Epithelial cell of proximal tubule (primary cell): ENCODE measurements at regions not wholly inside any gene's neighbourhood (a gene's known extent, or its start where the extent isn't known, plus 50 kb on each side); places are given as distances from the start of the nearest gene placed in this dataset.

ENCODE experiments used
- DNase-seq: peaks from one replicate; pipeline ENCODE4 v3.0.0-alpha.2; 2011; ENCODE audit warnings: low read depth
- H3K4me3 ChIP-seq: 2 replicates; pipeline ENCODE4 v1.5.1; 2011; ENCODE audit warnings: low read depth, mild to moderate bottlenecking, low read length
- TF ChIP-seq, protein P1 (sequence below): conservative IDR thresholded peaks from 2 replicates; pipeline ENCODE4 v1.5.1; 2012; ENCODE audit warnings: low read depth, mild to moderate bottlenecking, low read length

DNA sequence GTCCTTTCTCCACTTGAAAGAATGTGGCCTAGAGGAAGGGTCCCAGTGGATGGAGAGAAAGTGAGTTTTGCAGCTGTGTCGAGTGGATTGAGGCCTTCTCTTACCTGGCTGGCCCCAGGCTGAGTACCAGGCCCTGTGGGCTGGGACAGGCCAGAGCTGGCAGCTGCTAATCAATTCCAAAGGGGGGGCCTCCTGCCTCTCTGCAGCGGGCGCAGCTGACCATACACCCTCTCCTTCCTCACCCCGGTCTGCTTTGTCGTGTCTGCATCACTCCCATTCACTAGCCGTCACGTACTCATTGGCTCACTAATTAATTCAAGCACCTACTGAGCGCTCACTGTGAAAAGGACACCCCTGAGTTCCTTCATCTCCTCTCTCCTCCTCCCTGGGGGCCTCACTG is 58.4 kb upstream of the PITX1 start:
- no peak overlapping the region for H3K4me3 ChIP-seq
- DNase-seq, result no peak
- TF ChIP-seq, protein P1, sequence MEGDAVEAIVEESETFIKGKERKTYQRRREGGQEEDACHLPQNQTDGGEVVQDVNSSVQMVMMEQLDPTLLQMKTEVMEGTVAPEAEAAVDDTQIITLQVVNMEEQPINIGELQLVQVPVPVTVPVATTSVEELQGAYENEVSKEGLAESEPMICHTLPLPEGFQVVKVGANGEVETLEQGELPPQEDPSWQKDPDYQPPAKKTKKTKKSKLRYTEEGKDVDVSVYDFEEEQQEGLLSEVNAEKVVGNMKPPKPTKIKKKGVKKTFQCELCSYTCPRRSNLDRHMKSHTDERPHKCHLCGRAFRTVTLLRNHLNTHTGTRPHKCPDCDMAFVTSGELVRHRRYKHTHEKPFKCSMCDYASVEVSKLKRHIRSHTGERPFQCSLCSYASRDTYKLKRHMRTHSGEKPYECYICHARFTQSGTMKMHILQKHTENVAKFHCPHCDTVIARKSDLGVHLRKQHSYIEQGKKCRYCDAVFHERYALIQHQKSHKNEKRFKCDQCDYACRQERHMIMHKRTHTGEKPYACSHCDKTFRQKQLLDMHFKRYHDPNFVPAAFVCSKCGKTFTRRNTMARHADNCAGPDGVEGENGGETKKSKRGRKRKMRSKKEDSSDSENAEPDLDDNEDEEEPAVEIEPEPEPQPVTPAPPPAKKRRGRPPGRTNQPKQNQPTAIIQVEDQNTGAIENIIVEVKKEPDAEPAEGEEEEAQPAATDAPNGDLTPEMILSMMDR, result no peak

DNA sequence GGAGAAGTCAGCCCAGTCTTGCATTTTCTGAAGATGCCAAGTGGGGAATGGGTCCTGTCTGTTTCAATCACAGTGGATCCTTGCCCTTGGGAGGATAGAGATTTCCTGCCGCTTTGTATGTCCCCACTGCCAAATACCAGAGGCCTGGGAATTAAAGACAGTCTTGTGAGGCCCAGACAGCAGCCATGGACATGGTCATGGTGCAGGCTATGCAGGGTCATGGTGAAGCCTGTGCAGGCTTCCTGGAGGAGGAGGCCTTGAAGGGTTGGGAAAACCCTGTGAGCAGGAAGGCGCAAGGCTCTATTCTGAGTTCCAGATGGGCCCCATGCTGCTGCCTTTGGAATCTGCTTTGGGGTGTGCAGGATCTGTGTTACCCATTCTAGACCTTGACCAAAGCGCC is 57.3 kb upstream of the PITX1 start:
- H3K4me3 ChIP-seq, result no peak overlapping the region
- TF ChIP-seq, protein P1, result no peak
- no peak for DNase-seq

DNA sequence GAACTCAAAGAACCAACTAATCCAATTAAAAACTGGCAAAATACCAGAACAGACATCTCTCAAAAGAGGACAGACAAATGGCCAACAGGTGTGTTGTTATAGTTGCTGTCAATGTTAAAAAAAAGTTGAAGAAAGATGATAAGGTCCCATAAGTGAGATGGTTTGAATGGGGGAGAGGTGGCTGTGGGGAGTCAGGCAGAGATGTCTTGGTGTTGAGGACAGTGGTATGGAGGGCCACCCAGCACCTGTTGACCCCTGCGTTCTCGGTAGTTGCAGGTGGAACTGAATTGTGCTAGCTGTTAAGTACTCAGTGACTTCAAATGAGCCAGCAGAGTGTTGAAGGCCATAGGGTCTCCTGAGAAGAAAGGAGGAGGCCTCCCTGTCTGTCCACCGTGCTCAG is 55.9 kb upstream of the PITX1 start:
- no peak for DNase-seq
- no peak overlapping the region for H3K4me3 ChIP-seq
- TF ChIP-seq, protein P1, result no peak

DNA sequence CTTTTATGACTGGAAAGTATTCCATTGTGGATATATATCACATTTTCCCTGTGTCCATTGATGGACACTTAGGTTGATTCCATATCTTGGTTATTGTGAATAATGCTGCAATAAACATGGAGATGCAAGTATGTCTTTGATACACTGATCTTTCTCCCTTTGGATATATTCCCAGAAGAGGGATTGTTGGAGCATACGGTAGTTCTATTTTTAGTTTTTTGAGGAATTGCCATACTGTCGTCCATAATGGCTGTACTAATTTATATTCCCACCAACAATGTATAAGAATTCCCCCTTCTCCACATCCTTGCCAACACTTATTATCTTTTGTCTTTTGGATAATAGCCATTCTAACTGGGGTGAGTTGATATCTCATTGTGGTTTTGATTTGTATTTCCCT is 54.9 kb upstream of the PITX1 start:
- TF ChIP-seq, protein P1, result no peak
- H3K4me3 ChIP-seq, result no peak overlapping the region
- no peak for DNase-seq

DNA sequence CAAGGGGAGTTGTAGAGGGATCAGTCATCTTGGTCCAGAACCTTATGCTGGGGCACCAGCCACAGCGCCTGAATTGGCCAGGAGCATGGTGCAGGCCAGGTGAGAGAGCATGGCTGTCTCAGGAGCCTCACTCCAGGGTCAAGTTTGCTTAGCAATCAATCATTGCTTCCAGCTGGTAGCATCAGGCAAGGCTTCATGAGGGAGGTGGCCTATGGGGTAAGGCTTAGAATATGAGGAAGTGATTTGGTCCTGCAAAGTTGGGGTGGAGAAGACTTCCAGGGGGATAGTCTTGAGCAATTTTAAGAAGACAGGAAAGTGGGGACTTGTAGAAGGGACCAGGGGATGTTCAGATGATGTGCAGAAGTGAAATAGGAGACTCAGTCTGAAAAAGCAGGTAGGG is 53.9 kb upstream of the PITX1 start:
- no peak overlapping the region for H3K4me3 ChIP-seq
- no peak for DNase-seq
- TF ChIP-seq, protein P1, result no peak

DNA sequence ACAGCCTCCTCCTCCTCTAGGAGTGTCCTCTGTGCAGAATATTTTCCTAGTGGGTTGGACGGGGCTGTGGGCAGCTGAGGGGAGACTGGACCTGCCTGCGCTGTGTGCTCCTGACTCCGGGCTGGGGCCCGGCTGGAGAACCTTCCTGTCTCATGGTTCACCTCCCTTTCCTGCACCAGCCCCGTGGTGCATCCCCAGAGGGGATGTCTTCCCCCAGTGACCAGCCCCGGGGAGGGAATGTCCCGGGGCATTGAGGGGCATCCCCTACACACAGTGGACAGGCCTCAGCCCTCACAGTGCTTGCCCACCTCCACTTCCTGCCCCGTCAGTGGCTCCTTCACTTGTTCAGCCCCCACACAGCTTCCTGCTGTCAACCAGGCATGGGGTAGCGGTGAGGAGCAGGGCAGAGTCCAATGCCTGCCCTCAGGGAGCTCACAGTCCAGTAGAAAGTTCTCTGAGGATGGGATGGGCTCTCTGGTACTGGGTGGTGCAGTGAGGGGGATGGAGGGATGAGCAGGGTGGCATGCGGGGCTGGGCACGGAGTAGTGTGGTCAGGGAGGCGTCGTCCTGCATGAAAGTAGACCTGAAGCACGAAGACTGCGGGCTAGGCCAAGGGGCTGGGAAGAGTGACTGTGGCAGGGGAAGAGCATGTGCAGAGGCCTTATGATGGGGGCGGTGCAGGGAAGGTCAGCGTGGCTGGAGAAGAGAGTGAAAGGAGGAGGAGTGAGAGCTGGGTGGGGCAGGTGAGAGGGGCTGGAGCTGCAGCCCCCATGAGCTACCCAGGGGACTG is 52.1 kb upstream of the PITX1 start:
- DNase-seq, result no peak
- TF ChIP-seq, protein P1, result no peak
- no peak overlapping the region for H3K4me3 ChIP-seq
